HEK293 (cell line): ENCODE measurements at regions not wholly inside any gene's neighbourhood (a gene's known extent, or its start where the extent isn't known, plus 50 kb on each side); places are given as distances from the start of the nearest gene placed in this dataset.

Experiments used
- CTCF ChIA-PET: fragments of 350-600 bp; formaldehyde crosslinking; extraction: SDS; loops from one replicate; lab custom pipeline; 2021; ENCODE audit warnings: antibody characterized with exemption; lab: Yijun Ruan, JAX
- POLR2A ChIA-PET: fragments of 300-600 bp; formaldehyde crosslinking; extraction: SDS; loops from one replicate; lab custom pipeline; 2020; ENCODE audit warnings: antibody characterized with exemption, inconsistent platforms; lab: Yijun Ruan, JAX
- H3K27ac ChIP-seq: fragments of 200-500 bp; sonication (Bioruptor generic); 2 replicates; pipeline ENCODE4 v1.5.1; 2014; ENCODE audit warnings: low read depth, low read length, control low read depth, inconsistent platforms; ENCODE audit errors: extremely low read depth
- H3K36me3 ChIP-seq, 2 experiments: fragments of 200-500 bp in 1 of 2; sonication (Bioruptor generic) in 1 of 2; 1 replicate in 1 of 2; 2 replicates in 1 of 2; pipeline ENCODE4 v1.5.1; 2014 to 2017; ENCODE audit warnings: inconsistent platforms in 2 of 2, low read length in 2 of 2; ENCODE audit not compliant: control insufficient read depth in 2 of 2, insufficient read depth in 1 of 2
- H3K4me1 ChIP-seq: fragments of 200-500 bp; sonication (Bioruptor generic); 2 replicates; pipeline ENCODE4 v1.5.1; 2014; ENCODE audit warnings: mild to moderate bottlenecking, low read length, inconsistent platforms; ENCODE audit not compliant: control insufficient read depth, insufficient read depth
- H3K4me3 ChIP-seq: 2 replicates; pipeline ENCODE4 v1.5.1; 2011; ENCODE audit warnings: low read depth, mild to moderate bottlenecking, control low read depth, low read length, moderate library complexity
- H3K9me3 ChIP-seq: fragments of 200-500 bp; sonication (Bioruptor generic); 2 replicates; pipeline ENCODE4 v1.5.1; 2014; ENCODE audit warnings: low read depth, low read length, inconsistent platforms; ENCODE audit not compliant: control insufficient read depth, insufficient read depth
- BCL11B ChIP-seq: fragments of 450-650 bp; formaldehyde crosslinking; IDR thresholded peaks from 2 replicates; pipeline ENCODE4 v1.5.1; 2016; ENCODE audit warnings: low read depth, missing biosample characterization, missing genetic modification characterization
- ZBTB44 ChIP-seq: fragments of 450-650 bp; IDR thresholded peaks from 2 replicates; pipeline ENCODE4 v1.5.1; 2018; ENCODE audit warnings: missing biosample characterization, mild to moderate bottlenecking, missing genetic modification characterization
- ZBTB8A ChIP-seq: fragments of 450-650 bp; formaldehyde crosslinking; IDR thresholded peaks from 2 replicates; pipeline ENCODE4 v1.5.1; 2016; ENCODE audit warnings: missing biosample characterization, missing genetic modification characterization
- ZEB2 ChIP-seq: fragments of 450-650 bp; formaldehyde crosslinking; IDR thresholded peaks from 2 replicates; pipeline ENCODE4 v1.5.1; 2016; ENCODE audit warnings: missing biosample characterization, missing genetic modification characterization
- ZFHX2 ChIP-seq: fragments of 450-650 bp; formaldehyde crosslinking; conservative IDR thresholded peaks from 2 replicates; pipeline ENCODE4 v1.5.1; 2016; ENCODE audit warnings: missing biosample characterization, missing genetic modification characterization
- ZFP3 ChIP-seq: fragments of 450-650 bp; formaldehyde crosslinking; IDR thresholded peaks from 2 replicates; pipeline ENCODE4 v1.5.1; 2016; ENCODE audit warnings: low read depth, missing biosample characterization, missing genetic modification characterization
- ZFP69B ChIP-seq: fragments of 450-650 bp; formaldehyde crosslinking; IDR thresholded peaks from 2 replicates; pipeline ENCODE4 v1.5.1; 2016; ENCODE audit warnings: missing biosample characterization, missing genetic modification characterization
- ZNF148 ChIP-seq: fragments of 450-650 bp; formaldehyde crosslinking; IDR thresholded peaks from 2 replicates; pipeline ENCODE4 v1.5.0; 2017; ENCODE audit warnings: missing biosample characterization, missing genetic modification characterization, borderline replicate concordance
- ZNF23 ChIP-seq: fragments of 450-650 bp; formaldehyde crosslinking; IDR thresholded peaks from 2 replicates; pipeline ENCODE4 v1.5.1; 2016; ENCODE audit warnings: missing biosample characterization, missing genetic modification characterization, borderline replicate concordance
- ZNF302 ChIP-seq: fragments of 450-650 bp; formaldehyde crosslinking; IDR thresholded peaks from 2 replicates; pipeline ENCODE4 v1.5.1; 2016; ENCODE audit warnings: missing biosample characterization, missing genetic modification characterization, low read depth
- ZNF366 ChIP-seq: fragments of 450-650 bp; formaldehyde crosslinking; conservative IDR thresholded peaks from 2 replicates; pipeline ENCODE4 v1.5.1; 2016; ENCODE audit warnings: missing biosample characterization, missing genetic modification characterization
- ZNF416 ChIP-seq: fragments of 450-650 bp; formaldehyde crosslinking; IDR thresholded peaks from 2 replicates; pipeline ENCODE4 v1.5.1; 2016; ENCODE audit warnings: missing biosample characterization, missing genetic modification characterization
- ZNF473 ChIP-seq: fragments of 450-650 bp; formaldehyde crosslinking; IDR thresholded peaks from 2 replicates; pipeline ENCODE4 v1.5.1; 2017; ENCODE audit warnings: missing biosample characterization, missing genetic modification characterization
- ZNF48 ChIP-seq: fragments of 450-650 bp; formaldehyde crosslinking; IDR thresholded peaks from 2 replicates; pipeline ENCODE4 v1.5.1; 2016; ENCODE audit warnings: missing biosample characterization, missing genetic modification characterization
- ZNF513 ChIP-seq: fragments of 450-650 bp; IDR thresholded peaks from 2 replicates; pipeline ENCODE4 v1.5.1; 2018; ENCODE audit warnings: missing biosample characterization, missing genetic modification characterization
- ZNF514 ChIP-seq: fragments of 450-650 bp; formaldehyde crosslinking; IDR thresholded peaks from 2 replicates; pipeline ENCODE4 v1.5.1; 2016; ENCODE audit warnings: missing biosample characterization, missing genetic modification characterization
- ZNF548 ChIP-seq: fragments of 450-650 bp; formaldehyde crosslinking; IDR thresholded peaks from 2 replicates; pipeline ENCODE4 v1.5.1; 2016; ENCODE audit warnings: missing biosample characterization, missing genetic modification characterization
- ZNF571 ChIP-seq: fragments of 450-650 bp; formaldehyde crosslinking; IDR thresholded peaks from 2 replicates; pipeline ENCODE4 v1.5.0; 2017; ENCODE audit warnings: missing biosample characterization, missing genetic modification characterization
- ZNF670 ChIP-seq: fragments of 450-650 bp; formaldehyde crosslinking; IDR thresholded peaks from 2 replicates; pipeline ENCODE4 v1.5.1; 2016; ENCODE audit warnings: missing biosample characterization, missing genetic modification characterization, low read depth
- ZNF792 ChIP-seq: fragments of 450-650 bp; formaldehyde crosslinking; IDR thresholded peaks from 2 replicates; pipeline ENCODE4 v1.5.1; 2016; ENCODE audit warnings: missing biosample characterization, missing genetic modification characterization
- TF ChIP-seq, protein P1 (sequence below): fragments of 450-650 bp; formaldehyde crosslinking; IDR thresholded peaks from 2 replicates; pipeline ENCODE4 v1.5.1; 2017; ENCODE audit warnings: missing biosample characterization, missing genetic modification characterization
- TF ChIP-seq, protein P2 (sequence below): fragments of 450-650 bp; formaldehyde crosslinking; IDR thresholded peaks from 2 replicates; pipeline ENCODE4 v1.5.1; 2016; ENCODE audit warnings: missing biosample characterization, missing genetic modification characterization
- TF ChIP-seq, protein P3 (sequence below): fragments of 450-650 bp; formaldehyde crosslinking; IDR thresholded peaks from 2 replicates; pipeline ENCODE4 v1.5.1; 2016; ENCODE audit warnings: missing biosample characterization, missing genetic modification characterization
- TF ChIP-seq, protein P4 (sequence below): fragments of 450-650 bp; formaldehyde crosslinking; IDR thresholded peaks from 2 replicates; pipeline ENCODE4 v1.5.1; 2017; ENCODE audit warnings: missing biosample characterization, missing genetic modification characterization

DNA sequence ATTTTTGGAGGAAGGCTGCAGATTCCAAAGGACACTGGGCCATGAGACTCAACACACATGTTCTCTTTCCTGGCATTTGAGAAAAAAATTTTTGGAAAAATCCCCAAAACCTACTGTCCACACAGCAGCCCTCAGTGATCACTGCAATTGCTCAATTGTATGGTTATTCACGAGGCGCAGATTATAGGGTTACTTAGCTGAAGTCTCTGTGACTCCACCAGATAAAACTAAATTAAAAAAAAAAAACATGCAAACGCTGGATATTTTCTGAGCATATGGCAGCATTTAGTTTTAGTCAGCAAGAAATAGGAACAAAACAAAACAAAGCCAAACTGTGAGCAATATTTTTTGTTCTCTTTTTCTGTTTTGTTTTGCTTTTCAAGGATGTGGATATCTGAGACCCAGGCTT is 83.8 kb upstream of the FAM20A start (continued):
- TF ChIP-seq ZNF513 (tag by site-specific recombination): no peak
- TF ChIP-seq, protein P1, sequence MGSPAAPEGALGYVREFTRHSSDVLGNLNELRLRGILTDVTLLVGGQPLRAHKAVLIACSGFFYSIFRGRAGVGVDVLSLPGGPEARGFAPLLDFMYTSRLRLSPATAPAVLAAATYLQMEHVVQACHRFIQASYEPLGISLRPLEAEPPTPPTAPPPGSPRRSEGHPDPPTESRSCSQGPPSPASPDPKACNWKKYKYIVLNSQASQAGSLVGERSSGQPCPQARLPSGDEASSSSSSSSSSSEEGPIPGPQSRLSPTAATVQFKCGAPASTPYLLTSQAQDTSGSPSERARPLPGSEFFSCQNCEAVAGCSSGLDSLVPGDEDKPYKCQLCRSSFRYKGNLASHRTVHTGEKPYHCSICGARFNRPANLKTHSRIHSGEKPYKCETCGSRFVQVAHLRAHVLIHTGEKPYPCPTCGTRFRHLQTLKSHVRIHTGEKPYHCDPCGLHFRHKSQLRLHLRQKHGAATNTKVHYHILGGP (tag by site-specific recombination): no peak
- TF ChIP-seq ZNF23 (tag by site-specific recombination): no peak

DNA sequence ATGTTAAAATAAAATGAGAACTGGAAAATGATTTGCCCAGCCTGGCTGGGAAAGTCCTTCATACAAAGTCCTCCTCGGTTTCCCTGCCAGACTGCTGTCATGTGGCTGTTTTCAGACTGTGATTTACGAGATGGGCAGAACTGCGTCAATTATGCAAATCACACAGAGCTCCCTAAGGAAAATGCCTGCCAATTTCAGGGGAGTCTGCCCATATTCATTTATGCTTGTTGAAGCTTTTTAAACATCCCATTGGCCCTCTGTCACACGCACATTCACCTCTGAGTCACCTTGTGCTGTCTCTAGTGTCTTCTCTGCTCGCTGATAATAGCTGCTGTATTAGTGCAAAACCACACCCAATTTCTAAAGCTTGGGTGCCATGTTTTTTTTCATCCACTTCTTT is 81.7 kb upstream of the FAM20A start:
- TF ChIP-seq ZFHX2 (tag by site-specific recombination): no peak
- TF ChIP-seq ZFP3 (tag by site-specific recombination): no peak
- no peak for TF ChIP-seq ZBTB44 (tag by site-specific recombination)
- no peak for TF ChIP-seq ZNF571
- TF ChIP-seq ZNF670: no peak
- no peak for TF ChIP-seq ZBTB8A (tag by site-specific recombination)
- no peak for TF ChIP-seq ZEB2 (tag by site-specific recombination)
- TF ChIP-seq, protein P2, sequence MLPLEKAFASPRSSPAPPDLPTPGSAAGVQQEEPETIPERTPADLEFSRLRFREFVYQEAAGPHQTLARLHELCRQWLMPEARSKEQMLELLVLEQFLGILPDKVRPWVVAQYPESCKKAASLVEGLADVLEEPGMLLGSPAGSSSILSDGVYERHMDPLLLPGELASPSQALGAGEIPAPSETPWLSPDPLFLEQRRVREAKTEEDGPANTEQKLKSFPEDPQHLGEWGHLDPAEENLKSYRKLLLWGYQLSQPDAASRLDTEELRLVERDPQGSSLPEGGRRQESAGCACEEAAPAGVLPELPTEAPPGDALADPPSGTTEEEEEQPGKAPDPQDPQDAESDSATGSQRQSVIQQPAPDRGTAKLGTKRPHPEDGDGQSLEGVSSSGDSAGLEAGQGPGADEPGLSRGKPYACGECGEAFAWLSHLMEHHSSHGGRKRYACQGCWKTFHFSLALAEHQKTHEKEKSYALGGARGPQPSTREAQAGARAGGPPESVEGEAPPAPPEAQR (tag by site-specific recombination): no peak
- TF ChIP-seq ZNF514 (tag by site-specific recombination): no peak
- TF ChIP-seq ZNF548: no peak
- TF ChIP-seq ZNF473 (tag by site-specific recombination): no peak
- no peak for TF ChIP-seq ZNF48 (tag by site-specific recombination)
- TF ChIP-seq, protein P3, sequence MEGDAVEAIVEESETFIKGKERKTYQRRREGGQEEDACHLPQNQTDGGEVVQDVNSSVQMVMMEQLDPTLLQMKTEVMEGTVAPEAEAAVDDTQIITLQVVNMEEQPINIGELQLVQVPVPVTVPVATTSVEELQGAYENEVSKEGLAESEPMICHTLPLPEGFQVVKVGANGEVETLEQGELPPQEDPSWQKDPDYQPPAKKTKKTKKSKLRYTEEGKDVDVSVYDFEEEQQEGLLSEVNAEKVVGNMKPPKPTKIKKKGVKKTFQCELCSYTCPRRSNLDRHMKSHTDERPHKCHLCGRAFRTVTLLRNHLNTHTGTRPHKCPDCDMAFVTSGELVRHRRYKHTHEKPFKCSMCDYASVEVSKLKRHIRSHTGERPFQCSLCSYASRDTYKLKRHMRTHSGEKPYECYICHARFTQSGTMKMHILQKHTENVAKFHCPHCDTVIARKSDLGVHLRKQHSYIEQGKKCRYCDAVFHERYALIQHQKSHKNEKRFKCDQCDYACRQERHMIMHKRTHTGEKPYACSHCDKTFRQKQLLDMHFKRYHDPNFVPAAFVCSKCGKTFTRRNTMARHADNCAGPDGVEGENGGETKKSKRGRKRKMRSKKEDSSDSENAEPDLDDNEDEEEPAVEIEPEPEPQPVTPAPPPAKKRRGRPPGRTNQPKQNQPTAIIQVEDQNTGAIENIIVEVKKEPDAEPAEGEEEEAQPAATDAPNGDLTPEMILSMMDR (tag by site-specific recombination): no peak
- TF ChIP-seq ZFP69B: no peak
- no peak for TF ChIP-seq ZNF416
- Histone ChIP-seq H3K4me3 (no peak overlapping the region), H3K4me1 (no peaks in the 10 kb centered on the region), H3K27ac (no peak overlapping the region), H3K36me3 (no peaks in the 10 kb centered on the region), H3K9me3 (no peaks in the 10 kb centered on the region)
- ChIA-PET CTCF (no interaction called here), POLR2A (no interaction called here)

- Histone ChIP-seq H3K27ac (no peak overlapping the region), H3K4me3 (no peak overlapping the region), H3K4me1 (no peaks in the 10 kb centered on the region), H3K36me3 (no peaks in the 10 kb centered on the region), H3K9me3 (no peaks in the 10 kb centered on the region)
- ChIA-PET CTCF (interaction anchor here (0.6 kb wide), 1 partner anchor 177 kb away, joined by 3 read pairs; no protein-coding TSS in a partner anchor), POLR2A (no interaction called here)
- TF ChIP-seq ZNF148 (no peak), ZNF792 (tag by site-specific recombination) (no peak), ZFHX2 (tag by site-specific recombination) (peak; percentile 43; the same call in 1 of the 2 replicates), BCL11B (tag by site-specific recombination) (no peak), ZNF366 (tag by site-specific recombination) (peak; percentile 77), ZNF302 (tag by site-specific recombination) (no peak)
- TF ChIP-seq, protein P4, sequence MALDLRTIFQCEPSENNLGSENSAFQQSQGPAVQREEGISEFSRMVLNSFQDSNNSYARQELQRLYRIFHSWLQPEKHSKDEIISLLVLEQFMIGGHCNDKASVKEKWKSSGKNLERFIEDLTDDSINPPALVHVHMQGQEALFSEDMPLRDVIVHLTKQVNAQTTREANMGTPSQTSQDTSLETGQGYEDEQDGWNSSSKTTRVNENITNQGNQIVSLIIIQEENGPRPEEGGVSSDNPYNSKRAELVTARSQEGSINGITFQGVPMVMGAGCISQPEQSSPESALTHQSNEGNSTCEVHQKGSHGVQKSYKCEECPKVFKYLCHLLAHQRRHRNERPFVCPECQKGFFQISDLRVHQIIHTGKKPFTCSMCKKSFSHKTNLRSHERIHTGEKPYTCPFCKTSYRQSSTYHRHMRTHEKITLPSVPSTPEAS (tag by site-specific recombination): no peak
Observed at GRCh38 chr17:68679882-68680281, 78.7 kb upstream of the FAM20A start.
